NCI-H2227 (cell line): ENCODE measurements at regions not wholly inside any gene's neighbourhood (a gene's known extent, or its start where the extent isn't known, plus 50 kb on each side); places are given as distances from the start of the nearest gene placed in this dataset.

Experiments used
- DNase-seq: peaks from one replicate; lab custom pipeline; 2025; ENCODE audit not compliant: unreplicated experiment; lab: John Stamatoyannopoulos, UW

- no peak for DNase-seq
These were observed 97.0 kb downstream of the DISP1 start for GRCh38 chr1:222911866-222912265.

GRCh38 chr1:222912730-222913129 lies 97.9 kb downstream of the DISP1 start:
- DNase-seq: no peak

DNA sequence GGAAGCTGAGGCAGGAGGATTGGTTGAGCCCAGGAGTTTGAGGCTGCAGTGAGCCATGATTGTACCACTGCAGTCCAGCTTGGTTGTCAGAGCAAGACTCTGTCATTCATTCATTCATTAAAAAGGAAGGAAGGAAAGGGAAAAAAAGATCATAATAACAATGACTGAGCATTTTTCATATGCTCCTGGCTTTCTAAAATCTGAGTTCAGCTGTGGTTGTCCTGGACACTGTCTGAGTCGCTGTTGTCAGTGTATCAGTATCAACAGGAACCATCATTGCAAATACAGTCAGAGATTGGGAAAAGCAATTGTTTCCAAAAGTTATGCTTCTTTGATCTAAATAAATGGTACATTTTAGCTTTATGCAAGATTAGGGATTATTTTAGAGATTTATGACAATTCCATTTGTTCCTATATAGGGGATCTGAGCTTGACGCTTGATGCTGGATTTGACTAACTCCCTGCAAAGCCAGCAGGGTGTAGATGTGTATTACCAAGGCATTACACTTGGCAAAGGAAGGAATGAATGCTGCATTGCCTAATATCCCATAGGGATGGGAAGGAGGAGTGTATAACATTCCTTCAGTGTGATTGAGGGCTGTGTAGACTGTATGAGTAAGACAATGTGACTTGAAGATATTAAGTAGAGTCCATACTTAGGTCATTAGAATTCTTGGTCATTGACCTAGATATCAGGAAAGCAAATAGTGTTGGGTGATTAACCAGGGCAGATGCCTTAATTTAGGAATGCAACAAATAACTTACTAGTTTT lies 100.2 kb downstream of the DISP1 start:
- DNase-seq: no peak

DNA sequence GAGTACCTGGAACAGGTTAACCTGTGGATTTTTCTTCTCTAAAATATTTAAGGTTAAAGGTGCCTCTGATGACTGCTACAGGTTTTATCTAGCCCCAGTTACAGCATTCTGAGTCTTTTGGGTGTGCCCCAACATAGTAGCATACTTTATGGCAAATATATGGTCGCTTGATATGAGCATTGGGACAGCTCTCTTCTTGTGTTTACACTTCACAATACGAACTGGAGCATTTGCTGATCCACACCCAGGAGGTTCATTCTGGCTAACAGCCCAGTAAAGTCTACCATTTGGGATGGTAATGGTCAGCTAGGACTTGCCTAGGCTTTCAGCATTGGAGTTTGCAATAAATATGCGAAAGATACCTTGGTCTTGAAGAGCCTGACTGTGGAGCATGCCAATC lies 101.3 kb downstream of the DISP1 start:
- DNase-seq: no peak

- no peak for DNase-seq
These were observed 104.1 kb downstream of the DISP1 start for GRCh38 chr1:222918801-222919477.

DNA sequence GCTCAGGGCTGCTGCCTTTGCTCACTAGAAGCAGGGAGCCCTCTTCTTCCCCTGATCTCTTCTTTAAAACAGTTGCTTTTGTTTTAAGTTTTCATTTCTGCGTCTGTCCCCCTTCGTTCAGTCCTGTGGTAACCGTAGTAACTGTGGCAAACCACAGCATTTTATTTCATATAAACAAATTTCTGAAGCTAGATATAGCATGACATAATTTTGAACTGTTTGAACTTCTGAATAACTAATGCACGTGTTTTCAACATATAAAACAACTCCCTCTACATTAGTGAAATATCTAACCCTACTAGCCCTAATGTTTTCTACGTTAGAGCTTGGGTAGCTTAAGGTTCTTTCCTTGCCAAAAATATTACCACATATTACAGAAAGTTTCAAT lies 104.6 kb downstream of the DISP1 start:
- DNase-seq: no peak

DNA sequence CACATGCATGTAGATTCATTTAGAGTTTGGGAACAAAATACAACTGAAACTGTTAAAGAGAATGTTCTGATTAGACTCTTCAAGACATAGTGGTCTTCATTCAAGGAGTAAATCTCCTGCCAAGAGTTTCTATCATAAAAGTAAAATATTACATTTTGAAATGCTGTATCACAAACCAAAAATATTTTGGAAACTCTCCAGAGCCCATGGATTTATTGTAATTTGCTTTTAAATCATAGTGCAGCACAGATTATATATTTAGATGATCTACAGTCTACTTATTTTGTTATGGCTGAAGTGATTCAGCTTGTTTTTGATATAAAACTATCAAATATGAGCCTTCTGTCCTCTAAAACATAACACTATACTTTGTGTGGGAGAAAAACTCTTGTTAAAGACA lies 105.3 kb downstream of the DISP1 start:
- no peak for DNase-seq

DNA sequence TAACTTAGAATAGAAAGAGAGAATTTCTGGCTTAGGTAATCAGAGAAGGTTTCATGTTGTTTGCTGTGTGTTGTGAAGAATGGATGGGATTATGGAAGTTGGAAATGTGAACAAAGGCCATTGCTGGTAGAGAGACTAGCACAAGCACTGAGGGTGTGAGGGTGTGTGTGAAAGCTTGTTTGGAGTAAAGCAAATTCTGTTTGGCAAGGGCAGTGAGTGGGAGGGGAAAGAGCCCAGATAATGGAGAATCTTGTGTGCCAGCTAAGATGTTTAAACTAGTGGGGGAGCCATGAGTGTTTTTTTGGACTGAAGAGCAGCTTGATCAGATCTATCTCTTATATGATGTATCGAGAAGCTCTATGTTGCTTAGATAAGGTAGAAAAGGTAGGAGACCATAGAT lies 107.1 kb downstream of the DISP1 start:
- DNase-seq: no peak

DNA sequence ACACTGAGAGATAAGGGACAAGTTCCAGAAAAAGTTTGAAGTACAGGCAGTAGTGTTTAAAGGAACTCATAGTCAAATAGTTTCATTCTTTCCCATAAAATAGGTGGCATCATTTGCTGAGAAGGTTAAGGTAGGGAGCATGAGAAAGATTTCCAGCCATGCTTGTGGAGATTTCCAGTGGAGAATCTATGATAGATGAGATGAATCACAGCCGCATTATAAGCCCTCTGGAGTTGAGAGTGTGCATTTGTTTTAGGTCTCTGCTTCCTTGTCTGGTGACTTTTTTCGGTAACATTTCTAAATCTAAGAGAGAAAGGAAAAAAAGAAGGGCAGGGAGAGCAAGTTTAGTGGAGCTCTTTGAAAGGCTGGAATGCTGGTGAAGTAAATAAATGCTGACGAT lies 108.7 kb downstream of the DISP1 start:
- no peak for DNase-seq

GRCh38 chr1:222924136-222924706 lies 109.4 kb downstream of the DISP1 start:
- no peak for DNase-seq

DNA sequence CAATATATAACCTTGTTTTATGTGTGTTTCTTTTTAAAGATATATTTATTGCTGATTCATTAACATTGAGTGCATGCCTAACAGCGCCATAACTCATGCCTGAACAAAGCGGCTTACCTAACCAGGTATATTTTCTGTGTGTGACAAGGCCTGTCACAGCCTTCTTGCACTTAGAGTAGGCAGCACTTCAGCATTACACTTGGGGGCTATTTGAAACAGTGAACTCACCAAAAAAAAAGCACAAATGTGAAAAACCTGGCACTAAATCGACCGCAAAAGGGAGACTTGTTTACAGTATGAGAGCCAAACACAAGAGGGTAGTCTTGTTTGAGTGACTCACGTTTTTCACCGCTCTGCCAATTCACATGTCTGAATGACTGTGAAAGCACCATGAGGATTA lies 111.7 kb downstream of the DISP1 start:
- DNase-seq: no peak

DNA sequence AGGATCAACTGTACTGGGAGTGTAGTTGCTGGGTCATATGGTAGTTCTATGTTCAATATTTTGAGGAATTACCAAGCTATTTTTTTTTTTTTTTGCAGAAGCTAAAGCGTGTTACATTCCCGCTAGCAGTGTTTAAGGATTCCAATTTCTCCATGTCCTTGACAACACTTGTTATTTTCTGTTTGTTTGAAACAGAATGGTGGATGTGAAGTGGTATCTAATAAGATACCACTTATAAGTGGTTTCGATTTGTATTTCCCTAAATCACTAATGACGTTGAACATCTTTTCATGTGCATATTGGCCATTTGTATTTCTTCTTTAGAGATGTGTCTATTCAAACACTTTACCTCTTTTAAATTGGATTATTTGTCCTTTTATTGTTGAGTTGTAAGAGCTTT lies 112.2 kb downstream of the DISP1 start:
- DNase-seq: no peak

GRCh38 chr1:222928212-222928611 lies 113.4 kb downstream of the DISP1 start:
- DNase-seq: peak; percentile 13

- no peak for DNase-seq
These were observed 115.2 kb downstream of the DISP1 start for GRCh38 chr1:222930070-222930469.

- DNase-seq: no peak
These were observed 116.2 kb downstream of the DISP1 start for GRCh38 chr1:222931023-222931422.

GRCh38 chr1:222933273-222933672 lies 118.4 kb downstream of the DISP1 start:
- no peak for DNase-seq

DNA sequence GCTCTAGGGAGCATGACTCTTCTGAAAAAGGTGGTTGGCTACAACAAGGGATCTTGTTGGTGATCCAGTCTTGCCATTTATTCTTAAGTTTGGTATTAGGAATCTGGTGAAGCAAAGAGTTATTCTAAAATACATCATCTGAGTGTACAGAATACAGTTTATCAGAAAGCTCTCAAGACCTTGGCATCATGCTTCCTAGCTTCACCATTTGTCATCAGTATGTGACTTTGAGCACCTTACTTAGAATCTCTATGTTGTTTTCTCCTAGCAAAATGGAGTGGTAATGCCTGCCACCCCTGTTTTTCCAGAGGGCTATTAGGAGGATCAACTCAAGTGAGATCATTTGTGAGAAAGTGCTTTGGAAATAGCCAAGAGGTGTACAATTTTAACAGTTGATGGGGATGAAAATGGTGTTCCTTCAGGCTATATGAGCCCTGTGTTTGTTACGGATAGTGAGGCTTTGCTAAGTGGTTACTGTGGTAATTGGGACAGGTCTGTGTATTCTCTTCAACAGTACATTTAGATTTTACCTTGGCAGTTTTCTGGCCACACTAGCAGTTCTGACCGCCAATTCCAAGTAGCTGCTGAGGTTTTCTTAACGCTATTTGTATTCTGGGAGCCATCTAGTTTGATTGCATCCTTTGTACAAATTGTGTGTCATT lies 120.5 kb downstream of the DISP1 start:
- no peak for DNase-seq

DNA sequence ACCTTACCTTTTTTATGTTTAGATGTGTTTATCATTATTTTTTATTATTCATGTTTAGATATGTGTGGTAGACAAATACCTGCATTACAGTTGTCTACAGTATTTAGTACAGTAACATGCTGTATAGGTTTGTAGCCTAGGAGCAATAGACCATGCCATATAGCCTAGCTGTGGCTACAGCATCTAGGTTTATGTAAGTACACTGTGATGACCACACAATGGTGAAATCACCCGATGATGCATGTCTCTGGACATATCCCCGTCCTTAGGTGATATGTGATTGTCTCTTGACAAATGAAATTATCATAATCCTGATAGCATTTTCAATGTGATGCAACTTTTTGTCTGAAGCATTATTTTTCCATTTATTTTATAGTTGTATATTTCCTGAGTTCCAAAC lies 121.2 kb downstream of the DISP1 start:
- DNase-seq: no peak

GRCh38 chr1:222938986-222939385 lies 124.1 kb downstream of the DISP1 start:
- DNase-seq: no peak

GRCh38 chr1:222940095-222940494 lies 125.3 kb downstream of the DISP1 start:
- no peak for DNase-seq

DNA sequence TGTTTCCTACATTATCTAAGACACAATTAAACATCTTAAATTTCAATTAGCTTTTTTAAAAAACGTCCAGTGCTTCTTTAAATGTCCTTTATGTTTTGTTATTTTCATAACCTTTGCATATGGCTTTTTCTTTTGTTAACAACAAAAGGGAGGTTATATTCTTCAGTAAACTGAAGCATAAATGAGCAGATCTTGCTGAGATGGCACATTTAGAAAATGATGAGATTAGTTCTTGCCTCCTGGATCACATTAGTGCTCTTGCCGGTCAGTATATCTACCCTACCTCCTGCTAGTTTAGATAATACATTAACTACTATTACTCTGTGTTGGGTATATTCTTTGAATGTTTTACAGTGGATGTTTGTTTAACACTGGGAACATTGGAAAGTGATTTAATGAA lies 126.1 kb downstream of the DISP1 start:
- DNase-seq: no peak

- DNase-seq: no peak
These were observed 126.6 kb downstream of the DISP1 start for GRCh38 chr1:222941425-222941824.
